ENCODE measurements at regions not wholly inside any gene's neighbourhood (a gene's known extent, or its start where the extent isn't known, plus 50 kb on each side); places are given as distances from the start of the nearest gene placed in this dataset.

GRCh38 chr1:220330265-220330664, 58.0 kb upstream of the RAB3GAP2 start:
- DNase-seq (ENCODE audit: low read depth), result peak; percentile 69
- no peak for TF ChIP-seq CTCF (conservative IDR thresholded peaks at IDR 0.05; ENCODE audit: low read depth, low read length)

GRCh38 chr1:220327106-220327505, 54.9 kb upstream of the RAB3GAP2 start:
- TF ChIP-seq CTCF (conservative IDR thresholded peaks at IDR 0.05; ENCODE audit: low read depth, low read length), result no peak
- no peak overlapping the region for H3K4me3 ChIP-seq (ENCODE audit: low read length)
- DNase-seq (ENCODE audit: low read depth), result no peak

More at GRCh38 chr1:220330265-220330664, 58.0 kb upstream of the RAB3GAP2 start:
- H3K4me3 ChIP-seq (ENCODE audit: low read length), result no peak overlapping the region

GRCh38 chr1:220326578-220326977, 54.3 kb upstream of the RAB3GAP2 start:
- no peak overlapping the region for H3K4me3 ChIP-seq (ENCODE audit: low read length)
- TF ChIP-seq CTCF (conservative IDR thresholded peaks at IDR 0.05; ENCODE audit: low read depth, low read length), result no peak
- peak; percentile 57 for DNase-seq (ENCODE audit: low read depth)

- no peak for TF ChIP-seq CTCF (conservative IDR thresholded peaks at IDR 0.05; ENCODE audit: low read depth, low read length)
- H3K4me3 ChIP-seq (ENCODE audit: low read length), result no peak overlapping the region
- DNase-seq (ENCODE audit: low read depth), result no peak
These were observed 53.2 kb upstream of the RAB3GAP2 start for GRCh38 chr1:220325306-220325995.

GRCh38 chr1:220323717-220324116, 51.5 kb upstream of the RAB3GAP2 start:
- H3K4me3 ChIP-seq (ENCODE audit: low read length), result no peak overlapping the region
- DNase-seq (ENCODE audit: low read depth), result no peak
- TF ChIP-seq CTCF (conservative IDR thresholded peaks at IDR 0.05; ENCODE audit: low read depth, low read length), result no peak

GRCh38 chr1:220322570-220322969, 50.3 kb upstream of the RAB3GAP2 start:
- DNase-seq (ENCODE audit: low read depth), result no peak
- no peak for TF ChIP-seq CTCF (conservative IDR thresholded peaks at IDR 0.05; ENCODE audit: low read depth, low read length)
- H3K4me3 ChIP-seq (ENCODE audit: low read length), result no peak overlapping the region
